SK-N-SH treated with all-trans-retinoic acid at 6 μM for 48 hours (cell line): ENCODE measurements at regions not wholly inside any gene's neighbourhood (a gene's known extent, or its start where the extent isn't known, plus 50 kb on each side); places are given as distances from the start of the nearest gene placed in this dataset.

Experiments
- ATAC-seq: fragments of 200-7000 bp; cut with Tn5 transposase; 3 replicates; pipeline ENCODE4 v1.9.1; 2020; ENCODE audit warnings: mild to moderate bottlenecking, moderate library complexity
- ARNTL ChIP-seq: fragments of 450-650 bp; formaldehyde crosslinking; IDR thresholded peaks from 2 replicates; pipeline ENCODE4 v1.5.0; 2020; ENCODE audit warnings: low read depth, mild to moderate bottlenecking, moderate library complexity, borderline replicate concordance
- BACH2 ChIP-seq: fragments of 250-450 bp; sonication (Bioruptor Pico); IDR thresholded peaks from 2 replicates; pipeline ENCODE4 v1.9.0; 2021; ENCODE audit warnings: mild to moderate bottlenecking, borderline replicate concordance
- CREB5 ChIP-seq: fragments of 250-450 bp; sonication (Bioruptor Pico); IDR thresholded peaks from 2 replicates; pipeline ENCODE4 v1.5.1; 2020; ENCODE audit warnings: low read depth, mild to moderate bottlenecking, moderate library complexity
- CSDC2 ChIP-seq: fragments of 250-450 bp; sonication (Bioruptor Pico); IDR thresholded peaks from 2 replicates; pipeline ENCODE4 v1.5.0; 2020; ENCODE audit warnings: mild to moderate bottlenecking, moderate library complexity
- ESRRG ChIP-seq: fragments of 250-450 bp; sonication (Bioruptor Pico); IDR thresholded peaks from 2 replicates; pipeline ENCODE4 v1.6.1; 2021; ENCODE audit warnings: mild to moderate bottlenecking
- GLIS3 ChIP-seq: fragments of 250-450 bp; sonication (Bioruptor Pico); IDR thresholded peaks from 2 replicates; pipeline ENCODE4 v1.5.0; 2020; ENCODE audit warnings: mild to moderate bottlenecking, moderate library complexity
- ISL1 ChIP-seq: fragments of 250-450 bp; sonication (Bioruptor Pico); IDR thresholded peaks from 2 replicates; pipeline ENCODE4 v2.1.2; 2022; ENCODE audit warnings: mild to moderate bottlenecking, moderate library complexity
- PATZ1 ChIP-seq: fragments of 250-450 bp; sonication (Bioruptor Pico); IDR thresholded peaks from 2 replicates; pipeline ENCODE4 v1.8.0; 2020; ENCODE audit warnings: mild to moderate bottlenecking, moderate library complexity, borderline replicate concordance
- RARB ChIP-seq: fragments of 250-450 bp; sonication (Bioruptor Pico); IDR thresholded peaks from 2 replicates; pipeline ENCODE4 v1.8.0; 2021; ENCODE audit warnings: mild to moderate bottlenecking, moderate library complexity
- SNAI2 ChIP-seq: fragments of 250-450 bp; sonication (Bioruptor Pico); IDR thresholded peaks from 2 replicates; pipeline ENCODE4 v1.5.0; 2020; ENCODE audit warnings: mild to moderate bottlenecking, moderate library complexity
- TOX ChIP-seq: fragments of 250-450 bp; sonication (Bioruptor Pico); IDR thresholded peaks from 2 replicates; pipeline ENCODE4 v1.8.0; 2021; ENCODE audit warnings: mild to moderate bottlenecking, moderate library complexity, borderline replicate concordance
- ZFP3 ChIP-seq: fragments of 250-450 bp; sonication (Bioruptor Pico); IDR thresholded peaks from 2 replicates; pipeline ENCODE4 v1.5.0; 2020; ENCODE audit warnings: mild to moderate bottlenecking, moderate library complexity
- ZFP30 ChIP-seq: fragments of 450-650 bp; formaldehyde crosslinking; IDR thresholded peaks from 2 replicates; pipeline ENCODE4 v1.5.0; 2022; ENCODE audit warnings: mild to moderate bottlenecking, moderate library complexity
- ZNF8 ChIP-seq: fragments of 450-650 bp; formaldehyde crosslinking; IDR thresholded peaks from 2 replicates; pipeline ENCODE4 v1.5.0; 2020; ENCODE audit warnings: mild to moderate bottlenecking, moderate library complexity
- TF ChIP-seq, protein P1 (sequence below): fragments of 250-450 bp; sonication (Bioruptor Pico); IDR thresholded peaks from 2 replicates; pipeline ENCODE4 v1.8.0; 2021; ENCODE audit warnings: low read depth, mild to moderate bottlenecking, moderate library complexity, borderline replicate concordance
- TF ChIP-seq, protein P2 (sequence below): fragments of 250-450 bp; sonication (Bioruptor Pico); IDR thresholded peaks from 2 replicates; pipeline ENCODE4 v1.5.1; 2021; ENCODE audit warnings: mild to moderate bottlenecking, moderate library complexity
- TF ChIP-seq, protein P3 (sequence below): fragments of 250-450 bp; sonication (Bioruptor Pico); IDR thresholded peaks from 2 replicates; pipeline ENCODE4 v1.5.0; 2020; ENCODE audit warnings: mild to moderate bottlenecking, moderate library complexity

- no peak for TF ChIP-seq ISL1
- TF ChIP-seq ARNTL (CRISPR knock-in tag): no peak
- no peak for TF ChIP-seq GLIS3 (CRISPR knock-in tag)
- TF ChIP-seq ZNF8 (CRISPR knock-in tag): no peak
- no peak for TF ChIP-seq PATZ1
- no peak for TF ChIP-seq RARB (CRISPR knock-in tag)
- ATAC-seq: no peak
Measured at GRCh38 chr10:36129051-36129450, 487.0 kb upstream of the FZD8 start.

- TF ChIP-seq ARNTL (CRISPR knock-in tag): no peak
- ATAC-seq: no peak
Measured at GRCh38 chr10:36126076-36126475, 484.0 kb upstream of the FZD8 start.

DNA sequence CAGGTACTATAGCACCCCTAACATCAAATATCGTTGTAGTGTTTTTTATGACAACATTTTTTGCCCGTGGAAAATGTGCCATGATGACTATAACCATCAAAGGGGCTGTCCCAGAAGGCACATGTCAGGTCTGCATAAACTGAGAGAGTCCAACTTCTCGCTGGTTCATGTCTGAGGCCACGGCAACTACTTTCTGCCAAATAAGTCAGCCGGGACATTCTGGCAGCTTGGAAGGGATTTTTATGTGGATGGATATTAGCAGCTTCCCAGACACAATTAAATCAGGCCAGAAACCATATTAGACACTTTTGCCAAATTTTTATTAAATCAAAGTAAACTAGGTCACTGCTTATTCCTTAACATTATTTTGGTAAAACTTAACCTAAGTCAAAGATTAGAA lies 477.4 kb upstream of the FZD8 start:
- no peak for TF ChIP-seq ZNF8 (CRISPR knock-in tag)
- no peak for TF ChIP-seq ZFP30 (CRISPR knock-in tag)
- TF ChIP-seq RARB (CRISPR knock-in tag): no peak
- TF ChIP-seq ZFP3 (CRISPR knock-in tag): no peak
- no peak for TF ChIP-seq SNAI2 (CRISPR knock-in tag)
- TF ChIP-seq ESRRG: no peak
- no peak for TF ChIP-seq CSDC2 (CRISPR knock-in tag)
- no peak for TF ChIP-seq GLIS3 (CRISPR knock-in tag)
- TF ChIP-seq BACH2 (CRISPR knock-in tag): no peak
- no peak for TF ChIP-seq ARNTL (CRISPR knock-in tag)
- TF ChIP-seq CREB5 (CRISPR knock-in tag): no peak
- no peak for ATAC-seq

DNA sequence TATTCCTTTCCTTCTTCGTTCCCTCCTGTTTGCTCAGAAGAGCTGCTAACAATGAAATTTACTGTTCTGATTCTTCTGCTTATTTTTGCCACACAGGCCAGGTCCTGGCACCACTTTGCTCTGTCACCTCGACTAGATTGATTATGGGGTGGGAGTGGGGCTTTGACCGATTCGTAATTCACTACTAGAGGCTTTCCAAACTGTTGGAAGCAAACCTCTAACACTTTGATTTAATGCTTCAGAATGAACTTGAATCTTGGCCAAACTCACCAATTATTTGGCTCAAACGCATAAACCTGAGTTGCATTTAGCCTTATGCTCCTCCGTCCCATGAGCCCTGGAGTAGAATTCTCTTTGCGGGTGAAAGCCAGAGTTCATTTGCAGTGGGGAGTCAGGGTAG lies 476.2 kb upstream of the FZD8 start:
- ATAC-seq: no peak
- TF ChIP-seq ZNF8 (CRISPR knock-in tag): no peak
- TF ChIP-seq, protein P1, sequence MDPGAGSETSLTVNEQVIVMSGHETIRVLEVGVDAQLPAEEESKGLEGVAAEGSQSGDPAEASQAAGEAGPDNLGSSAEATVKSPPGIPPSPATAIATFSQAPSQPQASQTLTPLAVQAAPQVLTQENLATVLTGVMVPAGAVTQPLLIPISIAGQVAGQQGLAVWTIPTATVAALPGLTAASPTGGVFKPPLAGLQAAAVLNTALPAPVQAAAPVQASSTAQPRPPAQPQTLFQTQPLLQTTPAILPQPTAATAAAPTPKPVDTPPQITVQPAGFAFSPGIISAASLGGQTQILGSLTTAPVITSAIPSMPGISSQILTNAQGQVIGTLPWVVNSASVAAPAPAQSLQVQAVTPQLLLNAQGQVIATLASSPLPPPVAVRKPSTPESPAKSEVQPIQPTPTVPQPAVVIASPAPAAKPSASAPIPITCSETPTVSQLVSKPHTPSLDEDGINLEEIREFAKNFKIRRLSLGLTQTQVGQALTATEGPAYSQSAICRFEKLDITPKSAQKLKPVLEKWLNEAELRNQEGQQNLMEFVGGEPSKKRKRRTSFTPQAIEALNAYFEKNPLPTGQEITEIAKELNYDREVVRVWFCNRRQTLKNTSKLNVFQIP (CRISPR knock-in tag): no peak
- TF ChIP-seq TOX (CRISPR knock-in tag): no peak
- TF ChIP-seq ARNTL (CRISPR knock-in tag): no peak
- TF ChIP-seq CREB5 (CRISPR knock-in tag): no peak

- ATAC-seq: no peak
- no peak for TF ChIP-seq ARNTL (CRISPR knock-in tag)
- TF ChIP-seq, all 23 proteins: peak for 0
Measured at GRCh38 chr10:36117890-36118289, 475.8 kb upstream of the FZD8 start.

GRCh38 chr10:36117231-36117630 lies 475.1 kb upstream of the FZD8 start:
- no peak for ATAC-seq
- TF ChIP-seq ARNTL (CRISPR knock-in tag): no peak
- TF ChIP-seq, protein P1 (CRISPR knock-in tag): no peak
- no peak for TF ChIP-seq ZFP30 (CRISPR knock-in tag)
- TF ChIP-seq ISL1: no peak
- no peak for TF ChIP-seq GLIS3 (CRISPR knock-in tag)
- TF ChIP-seq, protein P2, sequence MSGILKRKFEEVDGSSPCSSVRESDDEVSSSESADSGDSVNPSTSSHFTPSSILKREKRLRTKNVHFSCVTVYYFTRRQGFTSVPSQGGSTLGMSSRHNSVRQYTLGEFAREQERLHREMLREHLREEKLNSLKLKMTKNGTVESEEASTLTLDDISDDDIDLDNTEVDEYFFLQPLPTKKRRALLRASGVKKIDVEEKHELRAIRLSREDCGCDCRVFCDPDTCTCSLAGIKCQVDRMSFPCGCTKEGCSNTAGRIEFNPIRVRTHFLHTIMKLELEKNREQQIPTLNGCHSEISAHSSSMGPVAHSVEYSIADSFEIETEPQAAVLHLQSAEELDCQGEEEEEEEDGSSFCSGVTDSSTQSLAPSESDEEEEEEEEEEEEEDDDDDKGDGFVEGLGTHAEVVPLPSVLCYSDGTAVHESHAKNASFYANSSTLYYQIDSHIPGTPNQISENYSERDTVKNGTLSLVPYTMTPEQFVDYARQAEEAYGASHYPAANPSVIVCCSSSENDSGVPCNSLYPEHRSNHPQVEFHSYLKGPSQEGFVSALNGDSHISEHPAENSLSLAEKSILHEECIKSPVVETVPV (CRISPR knock-in tag): no peak
- TF ChIP-seq, protein P3, sequence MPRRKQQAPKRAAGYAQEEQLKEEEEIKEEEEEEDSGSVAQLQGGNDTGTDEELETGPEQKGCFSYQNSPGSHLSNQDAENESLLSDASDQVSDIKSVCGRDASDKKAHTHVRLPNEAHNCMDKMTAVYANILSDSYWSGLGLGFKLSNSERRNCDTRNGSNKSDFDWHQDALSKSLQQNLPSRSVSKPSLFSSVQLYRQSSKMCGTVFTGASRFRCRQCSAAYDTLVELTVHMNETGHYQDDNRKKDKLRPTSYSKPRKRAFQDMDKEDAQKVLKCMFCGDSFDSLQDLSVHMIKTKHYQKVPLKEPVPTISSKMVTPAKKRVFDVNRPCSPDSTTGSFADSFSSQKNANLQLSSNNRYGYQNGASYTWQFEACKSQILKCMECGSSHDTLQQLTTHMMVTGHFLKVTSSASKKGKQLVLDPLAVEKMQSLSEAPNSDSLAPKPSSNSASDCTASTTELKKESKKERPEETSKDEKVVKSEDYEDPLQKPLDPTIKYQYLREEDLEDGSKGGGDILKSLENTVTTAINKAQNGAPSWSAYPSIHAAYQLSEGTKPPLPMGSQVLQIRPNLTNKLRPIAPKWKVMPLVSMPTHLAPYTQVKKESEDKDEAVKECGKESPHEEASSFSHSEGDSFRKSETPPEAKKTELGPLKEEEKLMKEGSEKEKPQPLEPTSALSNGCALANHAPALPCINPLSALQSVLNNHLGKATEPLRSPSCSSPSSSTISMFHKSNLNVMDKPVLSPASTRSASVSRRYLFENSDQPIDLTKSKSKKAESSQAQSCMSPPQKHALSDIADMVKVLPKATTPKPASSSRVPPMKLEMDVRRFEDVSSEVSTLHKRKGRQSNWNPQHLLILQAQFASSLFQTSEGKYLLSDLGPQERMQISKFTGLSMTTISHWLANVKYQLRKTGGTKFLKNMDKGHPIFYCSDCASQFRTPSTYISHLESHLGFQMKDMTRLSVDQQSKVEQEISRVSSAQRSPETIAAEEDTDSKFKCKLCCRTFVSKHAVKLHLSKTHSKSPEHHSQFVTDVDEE: no peak
- TF ChIP-seq CREB5 (CRISPR knock-in tag): no peak
